H9 (cell line): ENCODE measurements at regions not wholly inside any gene's neighbourhood (a gene's known extent, or its start where the extent isn't known, plus 50 kb on each side); places are given as distances from the start of the nearest gene placed in this dataset.

ENCODE experiments used
- DNase-seq: peaks from one replicate; pipeline ENCODE4 v3.0.0-alpha.2; 2017
- H2AFZ ChIP-seq: one replicate; pipeline ENCODE4 v1.6.1; 2013; ENCODE audit warnings: mild to moderate bottlenecking, low read length, control low read depth, moderate library complexity
- H2AK5ac ChIP-seq: 2 replicates; pipeline ENCODE4 v1.6.1; 2013; ENCODE audit warnings: low read length, control low read depth, mixed read lengths; ENCODE audit not compliant: insufficient read length
- H2BK120ac ChIP-seq: one replicate; pipeline ENCODE4 v1.6.1; 2013; ENCODE audit warnings: low read depth, mild to moderate bottlenecking, low read length, control low read depth, inconsistent platforms; ENCODE audit not compliant: poor library complexity, severe bottlenecking
- H2BK12ac ChIP-seq: 2 replicates; pipeline ENCODE4 v1.6.1; 2013; ENCODE audit warnings: low read length, control low read depth, mixed read lengths, low read depth; ENCODE audit not compliant: insufficient read length
- H2BK15ac ChIP-seq: 2 replicates; pipeline ENCODE4 v1.6.1; 2013; ENCODE audit warnings: low read depth, low read length, control low read depth
- H2BK20ac ChIP-seq: one replicate; pipeline ENCODE4 v1.6.1; 2013; ENCODE audit warnings: low read depth, mild to moderate bottlenecking, low read length, control low read depth, inconsistent platforms; ENCODE audit not compliant: poor library complexity, severe bottlenecking
- H2BK5ac ChIP-seq: 2 replicates; pipeline ENCODE4 v1.6.1; 2013; ENCODE audit warnings: low read length, control low read depth, mixed read lengths; ENCODE audit not compliant: insufficient read length
- H3K14ac ChIP-seq: 2 replicates; pipeline ENCODE4 v1.6.1; 2013; ENCODE audit warnings: low read length, control low read depth; ENCODE audit not compliant: insufficient read depth
- H3K18ac ChIP-seq: 2 replicates; pipeline ENCODE4 v1.6.1; 2013; ENCODE audit warnings: low read depth, mild to moderate bottlenecking, mixed read lengths, low read length, control low read depth; ENCODE audit not compliant: insufficient read length
- H3K23ac ChIP-seq: 2 replicates; pipeline ENCODE4 v1.6.1; 2013; ENCODE audit warnings: low read length, control low read depth, mixed read lengths, low read depth; ENCODE audit not compliant: insufficient read length
- H3K23me2 ChIP-seq: 2 replicates; pipeline ENCODE4 v1.6.1; 2013; ENCODE audit warnings: low read depth, mild to moderate bottlenecking, mixed read lengths, low read length, control low read depth; ENCODE audit not compliant: insufficient read length, poor library complexity, severe bottlenecking
- H3K27ac ChIP-seq: 2 replicates; pipeline ENCODE4 v1.5.1; 2013; ENCODE audit warnings: low read length, control low read depth, mixed read lengths, low read depth; ENCODE audit not compliant: insufficient read length
- H3K27me3 ChIP-seq: 2 replicates; pipeline ENCODE4 v1.6.1; 2013; ENCODE audit warnings: low read length, control low read depth, inconsistent platforms; ENCODE audit not compliant: insufficient read depth
- H3K4ac ChIP-seq: 2 replicates; pipeline ENCODE4 v1.6.1; 2013; ENCODE audit warnings: low read depth, mild to moderate bottlenecking, control low read depth, inconsistent platforms, low read length, moderate library complexity
- H3K4me1 ChIP-seq: 2 replicates; pipeline ENCODE4 v1.6.1; 2013; ENCODE audit warnings: low read length, control low read depth, inconsistent platforms; ENCODE audit not compliant: insufficient read depth
- H3K4me2 ChIP-seq: 2 replicates; pipeline ENCODE4 v1.6.1; 2013; ENCODE audit warnings: low read length, control low read depth, mixed read lengths; ENCODE audit not compliant: insufficient read length, insufficient read depth
- H3K56ac ChIP-seq: 2 replicates; pipeline ENCODE4 v1.6.1; 2013; ENCODE audit warnings: low read depth, mild to moderate bottlenecking, mixed read lengths, low read length, control low read depth; ENCODE audit not compliant: insufficient read length
- H3K79me1 ChIP-seq: 2 replicates; pipeline ENCODE4 v1.6.1; 2013; ENCODE audit warnings: low read depth, mild to moderate bottlenecking, moderate library complexity, low read length, control low read depth, inconsistent platforms; ENCODE audit not compliant: insufficient read depth, poor library complexity, severe bottlenecking
- H3K79me2 ChIP-seq: 2 replicates; pipeline ENCODE4 v1.6.1; 2013; ENCODE audit warnings: low read length, control low read depth, inconsistent platforms; ENCODE audit not compliant: insufficient read depth
- H3K9ac ChIP-seq: 2 replicates; pipeline ENCODE4 v1.6.1; 2013; ENCODE audit warnings: low read length, control low read depth, mixed read lengths; ENCODE audit not compliant: insufficient read length; ENCODE audit errors: extremely low read depth
- H3K9me3 ChIP-seq: one replicate; pipeline ENCODE4 v1.6.1; 2013; ENCODE audit warnings: low read depth, low read length, inconsistent platforms; ENCODE audit not compliant: control insufficient read depth
- H3T11ph ChIP-seq: one replicate; pipeline ENCODE4 v1.6.1; 2013; ENCODE audit warnings: mild to moderate bottlenecking, low read length, control low read depth, inconsistent platforms
- H4K20me1 ChIP-seq: one replicate; pipeline ENCODE4 v1.6.1; 2013; ENCODE audit not compliant: control insufficient read depth, insufficient read length, insufficient read depth
- H4K5ac ChIP-seq: 2 replicates; pipeline ENCODE4 v1.6.1; 2013; ENCODE audit warnings: low read depth, mild to moderate bottlenecking, mixed read lengths, low read length, control low read depth; ENCODE audit not compliant: insufficient read length
- H4K8ac ChIP-seq: replicated peaks from 2 replicates; pipeline ENCODE4 v1.6.1; 2013; ENCODE audit warnings: low read length, control low read depth, mixed read lengths, low read depth; ENCODE audit not compliant: insufficient read length
- H4K91ac ChIP-seq: 2 replicates; pipeline ENCODE4 v1.6.1; 2013; ENCODE audit warnings: low read depth, mild to moderate bottlenecking, moderate library complexity, mixed read lengths, low read length, control low read depth; ENCODE audit not compliant: insufficient read length
- H3K27ac Mint-ChIP-seq, 3 experiments: 2 replicates in 2 of 3; 3 replicates in 1 of 3; pipeline ENCODE4 v1.8.0; 2020 to 2021; ENCODE audit warnings: mixed read lengths in 3 of 3, mild to moderate bottlenecking in 1 of 3, moderate library complexity in 1 of 3
- H3K27me3 Mint-ChIP-seq: 2 replicates; pipeline ENCODE4 v1.8.0; 2021; ENCODE audit warnings: low read depth, mild to moderate bottlenecking, moderate library complexity, mixed read lengths
- H3K36me3 Mint-ChIP-seq, 3 experiments: 2 replicates in 2 of 3; 3 replicates in 1 of 3; pipeline ENCODE4 v1.8.0; 2020 to 2021; ENCODE audit warnings: low read depth in 3 of 3, mixed read lengths in 3 of 3; ENCODE audit not compliant: insufficient read depth in 1 of 3
- H3K4me1 Mint-ChIP-seq, 2 experiments: 2 replicates each; pipeline ENCODE4 v1.8.0; 2020; ENCODE audit warnings: mixed read lengths in 2 of 2
- H3K4me3 Mint-ChIP-seq, 2 experiments: 2 replicates in 1 of 2; 3 replicates in 1 of 2; pipeline ENCODE4 v1.8.0; 2020 to 2021; ENCODE audit warnings: mild to moderate bottlenecking in 2 of 2, mixed read lengths in 2 of 2, moderate library complexity in 1 of 2
- H3K9me3 Mint-ChIP-seq, 2 experiments: 2 replicates in 1 of 2; 3 replicates in 1 of 2; pipeline ENCODE4 v1.8.0; 2020; ENCODE audit warnings: mild to moderate bottlenecking in 2 of 2, mixed read lengths in 2 of 2, moderate library complexity in 1 of 2
- WGBS: extraction: QIAGEN DNeasy Blood & Tissue Kit; methylation state at CpG from one replicate; pipeline ENCODE4 v1.1.7; 2013; ENCODE audit warnings: missing lambda C conversion rate, low lambda C conversion rate, mixed read lengths; ENCODE audit not compliant: insufficient read length; ENCODE audit errors: extremely low coverage; 5-methylcytosine and 5-hydroxymethylcytosine counted together
- TF ChIP-seq, protein P1 (sequence below): fragments of 200-600 bp; sonication (generic); conservative IDR thresholded peaks from 3 replicates; pipeline ENCODE4 v1.8.0; 2021; ENCODE audit warnings: antibody characterized with exemption, mild to moderate bottlenecking

GRCh38 chr10:64086083-64086767 is 565.0 kb downstream of the REEP3 start:
- H3K4me1 Mint-ChIP-seq: peaks cover 30 to 33% of the 10 kb centered on the region in 2 experiments
- H3K27ac Mint-ChIP-seq: peak overlapping the region in 1 of 3 experiments; percentile 82; a peak in 3 of 7 replicates
- Histone ChIP-seq H3K18ac (no peak overlapping the region), H2BK15ac (no peak overlapping the region), H3K9me3 (no peaks in the 10 kb centered on the region), H3K9ac (no peak overlapping the region), H3T11ph (no peak overlapping the region), H3K14ac (no peak overlapping the region), H2AK5ac (no peak overlapping the region), H3K27ac (no peak overlapping the region), H4K5ac (no peak overlapping the region), H3K79me1 (no peaks in the 10 kb centered on the region), H3K23ac (no peak overlapping the region), H3K27me3 (no peaks in the 10 kb centered on the region; the same call in 1 of the 2 replicates), H2BK120ac (no peak overlapping the region), H4K91ac (no peak overlapping the region), H3K23me2 (no peaks in the 10 kb centered on the region), H3K56ac (no peak overlapping the region), H3K79me2 (no peaks in the 10 kb centered on the region), H3K4me2 (no peak overlapping the region), H2AFZ (no peak overlapping the region), H3K4me1 (no peaks in the 10 kb centered on the region; the same call in 1 of the 2 replicates), H2BK5ac (no peak overlapping the region), H2BK20ac (no peak overlapping the region), H2BK12ac (no peak overlapping the region), H3K4ac (no peak overlapping the region), H4K20me1 (no peaks in the 10 kb centered on the region), H4K8ac (no peak overlapping the region)
- no peaks in the 10 kb centered on the region; a peak in 1 of 5 replicates for H3K9me3 Mint-ChIP-seq
- WGBS: no CpG with 5 or more reads among the region's 2 CpGs
- peak; percentile 67 for DNase-seq
- no peaks in the 10 kb centered on the region for H3K36me3 Mint-ChIP-seq
- TF ChIP-seq, protein P1, sequence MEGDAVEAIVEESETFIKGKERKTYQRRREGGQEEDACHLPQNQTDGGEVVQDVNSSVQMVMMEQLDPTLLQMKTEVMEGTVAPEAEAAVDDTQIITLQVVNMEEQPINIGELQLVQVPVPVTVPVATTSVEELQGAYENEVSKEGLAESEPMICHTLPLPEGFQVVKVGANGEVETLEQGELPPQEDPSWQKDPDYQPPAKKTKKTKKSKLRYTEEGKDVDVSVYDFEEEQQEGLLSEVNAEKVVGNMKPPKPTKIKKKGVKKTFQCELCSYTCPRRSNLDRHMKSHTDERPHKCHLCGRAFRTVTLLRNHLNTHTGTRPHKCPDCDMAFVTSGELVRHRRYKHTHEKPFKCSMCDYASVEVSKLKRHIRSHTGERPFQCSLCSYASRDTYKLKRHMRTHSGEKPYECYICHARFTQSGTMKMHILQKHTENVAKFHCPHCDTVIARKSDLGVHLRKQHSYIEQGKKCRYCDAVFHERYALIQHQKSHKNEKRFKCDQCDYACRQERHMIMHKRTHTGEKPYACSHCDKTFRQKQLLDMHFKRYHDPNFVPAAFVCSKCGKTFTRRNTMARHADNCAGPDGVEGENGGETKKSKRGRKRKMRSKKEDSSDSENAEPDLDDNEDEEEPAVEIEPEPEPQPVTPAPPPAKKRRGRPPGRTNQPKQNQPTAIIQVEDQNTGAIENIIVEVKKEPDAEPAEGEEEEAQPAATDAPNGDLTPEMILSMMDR: no peak
- peak overlapping the region in 1 of 2 experiments; percentile 53; a peak in 1 of 5 replicates for H3K4me3 Mint-ChIP-seq
- H3K27me3 Mint-ChIP-seq: peaks cover 54% of the 10 kb centered on the region
